ENCODE measurements at regions not wholly inside any gene's neighbourhood (a gene's known extent, or its start where the extent isn't known, plus 50 kb on each side); places are given as distances from the start of the nearest gene placed in this dataset.

- TF ChIP-seq KIAA2018 (CRISPR knock-in tag; IDR thresholded peaks at IDR 0.05; ENCODE audit: borderline replicate concordance): no peak
- no peak for TF ChIP-seq ZNF264 (CRISPR knock-in tag; IDR thresholded peaks at IDR 0.05)
- TF ChIP-seq ATF2 (CRISPR knock-in tag; IDR thresholded peaks at IDR 0.05): no peak
- TF ChIP-seq SMAD9 (CRISPR knock-in tag; IDR thresholded peaks at IDR 0.05): no peak
Observed at GRCh38 chr10:61110936-61111335, 167.0 kb upstream of the RHOBTB1 start (continued).
